ENCODE measurements at regions not wholly inside any gene's neighbourhood (a gene's known extent, or its start where the extent isn't known, plus 50 kb on each side); places are given as distances from the start of the nearest gene placed in this dataset.
A peak's percentile ranks its signal among the peaks of the same experiment; 100 is the strongest.

- no peak for DNase-seq
Measured at GRCh38 chr18:46297124-46297523, 192.9 kb downstream of the HAUS1 start.

- DNase-seq, result no peak
Measured at GRCh38 chr18:46297621-46298020, 193.4 kb downstream of the HAUS1 start.

- no peak for DNase-seq
Measured at GRCh38 chr18:46298511-46298910, 194.3 kb downstream of the HAUS1 start.

GRCh38 chr18:46299465-46300008 lies 195.4 kb downstream of the HAUS1 start:
- DNase-seq, result no peak

GRCh38 chr18:46301081-46301480 lies 196.9 kb downstream of the HAUS1 start:
- no peak for DNase-seq

- DNase-seq, result no peak
Measured at GRCh38 chr18:46301571-46301970, 197.4 kb downstream of the HAUS1 start.

- no peak for DNase-seq
Measured at GRCh38 chr18:46302528-46303485, 198.6 kb downstream of the HAUS1 start.

- no peak for DNase-seq
Measured at GRCh38 chr18:46310258-46310657, 206.1 kb downstream of the HAUS1 start.

- no peak for DNase-seq
Measured at GRCh38 chr18:46310675-46311345, 206.6 kb downstream of the HAUS1 start.

- DNase-seq, result no peak
Measured at GRCh38 chr18:46311491-46311890, 207.3 kb downstream of the HAUS1 start.

GRCh38 chr18:46312221-46312620 lies 208.0 kb downstream of the HAUS1 start:
- no peak for DNase-seq

GRCh38 chr18:46313521-46313920 lies 209.3 kb downstream of the HAUS1 start:
- DNase-seq, result no peak

GRCh38 chr18:46314011-46314410 lies 209.8 kb downstream of the HAUS1 start:
- no peak for DNase-seq

- no peak for DNase-seq
Measured at GRCh38 chr18:46315161-46315560, 211.0 kb downstream of the HAUS1 start.

GRCh38 chr18:46318356-46318755 lies 214.2 kb downstream of the HAUS1 start:
- DNase-seq, result no peak

- DNase-seq, result no peak
Measured at GRCh38 chr18:46319783-46320182, 215.6 kb downstream of the HAUS1 start.

- DNase-seq, result no peak
Measured at GRCh38 chr18:46320297-46320696, 216.1 kb downstream of the HAUS1 start.

- no peak for DNase-seq
Measured at GRCh38 chr18:46320928-46321711, 216.9 kb downstream of the HAUS1 start.

GRCh38 chr18:46321955-46322354 lies 217.8 kb downstream of the HAUS1 start:
- no peak for DNase-seq

GRCh38 chr18:46322411-46322891 lies 218.3 kb downstream of the HAUS1 start:
- no peak for DNase-seq

- DNase-seq, result no peak
Measured at GRCh38 chr18:46322941-46323340, 218.8 kb downstream of the HAUS1 start.

- DNase-seq, result peak; percentile 57
Measured at GRCh38 chr18:46324087-46324955, 220.1 kb downstream of the HAUS1 start.

Data from NCI-H187 treated with DMSO at 0.1 percent for 48 hours (cell line).